HG02798 (cell line): ENCODE measurements at regions not wholly inside any gene's neighbourhood (a gene's known extent, or its start where the extent isn't known, plus 50 kb on each side); places are given as distances from the start of the nearest gene placed in this dataset.

Source experiments
- ATAC-seq: cut with Tn5 transposase; IDR thresholded peaks from one replicate; pipeline ENCODE4 v1.9.1; 2021; ENCODE audit warnings: mild to moderate bottlenecking; ENCODE audit not compliant: unreplicated experiment, poor library complexity

DNA sequence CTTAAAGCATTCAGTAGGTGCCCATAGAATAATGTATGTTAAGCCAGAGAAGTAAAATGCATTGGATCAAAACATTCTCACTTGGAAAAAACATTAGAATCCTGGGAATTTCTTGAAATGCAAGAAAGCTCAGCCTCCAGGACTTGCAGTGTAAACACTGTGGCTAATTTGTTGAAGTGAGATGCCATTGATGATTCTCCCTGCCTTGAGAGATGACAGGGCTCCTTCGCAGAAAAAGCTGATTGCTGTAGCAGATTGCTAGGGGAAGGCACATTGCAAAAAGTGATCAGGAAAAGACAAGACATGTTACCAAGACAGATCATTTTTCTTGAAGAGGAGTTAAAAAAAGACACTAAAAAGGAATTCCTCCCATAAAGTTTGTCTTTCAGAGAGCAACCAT lies 204.2 kb upstream of the HMGA2 start:
- ATAC-seq: no peak

DNA sequence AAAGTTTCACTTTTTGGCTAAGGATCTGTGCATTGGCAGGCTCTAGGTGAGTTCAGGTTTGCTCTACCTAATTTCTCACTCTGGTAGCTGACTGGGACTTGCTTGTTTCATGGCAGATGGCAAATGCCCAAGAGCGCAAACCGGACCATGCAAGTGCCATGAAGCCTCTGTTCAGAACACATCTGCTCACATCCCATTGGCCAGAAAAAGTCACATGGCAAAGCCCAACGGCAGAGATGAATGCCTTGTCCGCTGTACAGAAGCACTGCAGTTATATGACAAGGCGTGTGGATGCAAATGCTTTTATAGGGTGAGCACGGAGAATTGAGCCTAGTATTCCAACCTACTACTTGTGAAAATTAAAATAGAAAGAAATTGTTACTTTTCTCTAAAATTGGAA lies 202.2 kb upstream of the HMGA2 start:
- no peak for ATAC-seq

DNA sequence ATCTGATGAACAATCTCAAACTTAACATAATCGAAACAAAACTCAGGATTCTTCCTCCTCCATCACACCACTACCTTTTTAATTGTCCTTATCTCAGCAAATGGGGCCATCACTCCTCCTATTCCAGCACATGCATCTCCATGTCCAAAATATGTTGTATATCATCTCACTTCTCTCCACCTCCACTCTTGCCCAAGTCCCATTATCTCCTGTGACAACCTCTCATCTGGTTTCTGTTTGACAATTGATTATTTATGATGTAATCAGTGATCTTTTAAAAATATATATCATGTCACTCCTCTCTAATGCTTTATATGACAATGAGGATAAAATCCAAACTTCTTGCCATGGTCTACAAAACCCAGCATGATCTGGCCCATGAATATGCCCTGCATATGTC lies 200.8 kb upstream of the HMGA2 start:
- ATAC-seq: no peak

DNA sequence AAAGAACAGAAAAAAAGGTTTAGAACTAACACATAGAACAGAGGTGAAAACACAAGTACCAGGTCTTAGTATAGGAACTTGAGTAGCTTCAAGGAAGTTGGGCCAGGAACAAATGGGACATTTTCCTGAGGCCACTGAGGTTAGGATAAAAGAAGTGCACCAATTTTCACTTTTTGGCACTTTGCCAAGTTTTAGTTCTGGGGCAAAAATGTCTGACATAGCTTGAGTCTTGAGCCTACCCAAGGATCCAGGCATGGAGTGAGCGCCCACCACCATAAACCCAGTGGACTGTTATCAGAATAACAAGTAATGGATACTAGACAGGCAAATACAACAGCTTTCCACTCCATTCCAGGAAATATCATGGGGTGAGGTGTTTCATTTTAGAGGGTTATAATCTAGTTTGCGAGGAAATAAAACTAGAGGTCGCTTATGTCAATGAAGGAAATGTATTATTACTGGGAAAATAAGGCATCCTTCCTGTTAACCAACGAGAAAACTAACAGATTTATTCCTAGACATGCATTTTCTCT lies 199.7 kb upstream of the HMGA2 start:
- no peak for ATAC-seq

DNA sequence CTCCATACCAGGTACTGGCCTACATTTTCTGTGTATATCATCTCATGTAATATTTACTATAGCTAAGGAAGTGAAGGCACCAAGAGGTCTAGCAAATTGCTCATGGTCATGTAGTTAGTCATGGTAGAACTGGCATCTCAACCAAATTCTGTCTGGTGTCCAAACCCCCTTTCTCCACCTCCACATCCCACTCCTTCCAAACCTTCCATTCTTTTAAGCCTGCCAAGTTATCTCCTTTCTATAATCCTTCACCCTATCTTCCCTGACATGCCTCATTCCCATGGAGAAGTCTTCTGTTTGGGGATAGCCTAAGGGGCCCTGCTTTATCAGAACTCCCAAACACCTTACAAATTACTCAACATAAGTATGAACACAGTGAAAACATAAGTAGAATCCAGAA lies 196.2 kb upstream of the HMGA2 start:
- no peak for ATAC-seq

DNA sequence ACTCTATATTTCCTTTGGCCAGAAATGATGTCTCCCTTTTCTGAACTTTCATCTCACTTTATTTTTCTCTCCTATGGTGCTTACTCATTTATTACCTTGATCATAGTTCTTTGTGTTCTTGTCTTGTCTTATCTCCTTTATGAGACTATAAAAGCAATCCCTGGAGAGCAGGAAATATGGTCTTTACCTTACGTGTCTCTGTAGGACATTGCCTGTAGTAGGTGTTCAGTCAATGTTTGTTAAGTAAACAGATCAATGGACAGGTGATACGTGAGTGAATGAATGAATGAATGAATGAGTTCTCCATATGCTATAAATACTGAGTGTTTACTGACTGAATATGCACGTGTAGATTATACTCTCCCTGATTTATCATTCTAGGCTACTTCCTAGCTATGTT lies 193.7 kb upstream of the HMGA2 start:
- ATAC-seq: no peak

DNA sequence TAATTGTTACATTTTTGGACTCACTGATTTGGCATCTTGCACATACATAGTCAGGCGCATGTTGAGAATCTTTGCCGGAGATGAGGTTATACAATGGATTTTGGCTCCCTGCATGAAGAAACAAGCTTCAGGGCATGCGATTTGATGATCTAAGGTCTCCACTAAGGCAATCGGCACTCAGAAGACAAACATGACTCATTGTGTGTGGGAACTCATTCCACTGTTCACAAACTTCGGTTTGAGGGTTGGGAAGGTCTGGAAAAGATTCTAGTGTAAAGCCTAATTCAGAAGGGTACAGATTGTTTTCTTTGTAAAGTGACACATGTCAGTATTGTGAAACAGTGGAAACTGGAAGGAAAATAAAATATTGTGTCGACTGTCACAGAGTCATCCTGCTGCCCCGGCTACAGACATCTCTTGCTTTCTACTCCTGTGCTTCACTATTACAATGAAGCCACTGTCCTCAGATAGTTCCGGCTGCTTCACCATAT lies 192.6 kb upstream of the HMGA2 start:
- ATAC-seq: no peak

DNA sequence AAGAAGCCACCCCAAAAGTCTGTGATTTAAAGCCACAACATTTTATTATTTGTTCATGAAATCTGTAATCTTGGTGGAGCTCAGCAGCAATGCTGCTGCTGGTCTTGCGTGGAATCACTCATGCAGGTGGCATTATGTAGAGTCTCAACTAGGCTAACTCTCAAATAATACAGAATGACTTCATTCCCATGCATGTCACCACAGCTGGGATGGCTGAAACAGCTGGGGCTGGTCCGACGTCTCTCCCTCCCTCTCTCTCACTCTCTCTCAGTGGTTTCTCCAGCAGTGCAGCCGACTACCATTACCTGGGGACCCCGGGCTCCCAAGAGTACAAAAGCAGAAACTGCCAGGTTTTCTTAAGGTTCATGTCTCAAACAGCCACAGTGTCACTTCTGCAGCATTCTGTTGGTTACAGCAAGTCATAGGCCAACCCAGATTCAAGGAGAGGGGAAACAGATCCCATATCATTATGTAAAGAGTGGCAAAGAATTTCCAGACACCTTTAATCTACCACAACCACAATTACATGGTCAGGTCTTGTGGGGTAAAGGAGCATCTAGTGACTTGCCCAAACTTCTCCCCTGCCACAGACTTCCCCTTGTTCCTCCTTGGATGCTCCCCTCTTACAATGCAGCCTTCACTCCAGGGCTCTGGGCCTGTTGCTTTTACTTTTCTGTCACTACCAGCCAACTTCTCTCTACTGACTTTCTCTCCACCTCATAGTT lies 192.0 kb upstream of the HMGA2 start:
- ATAC-seq: no peak

DNA sequence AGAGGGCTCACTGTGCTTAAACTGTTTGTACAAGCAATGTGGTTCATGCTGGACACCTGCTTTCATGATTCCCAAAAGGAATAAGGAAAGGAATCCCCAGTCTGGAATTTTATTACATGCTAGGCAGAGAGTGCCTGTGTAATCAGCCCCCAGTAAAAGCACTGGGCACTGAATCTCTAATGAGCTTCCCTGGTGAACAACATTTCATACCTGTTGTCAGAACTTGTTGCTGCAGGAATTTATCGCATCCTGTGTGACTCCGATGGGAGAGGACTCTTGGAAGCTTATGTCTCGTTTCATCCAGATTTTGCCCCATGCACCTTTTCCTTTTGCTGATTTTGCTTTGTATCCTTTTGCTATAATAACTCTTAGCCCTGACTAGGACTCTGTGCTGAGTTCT lies 190.2 kb upstream of the HMGA2 start:
- ATAC-seq: no peak

DNA sequence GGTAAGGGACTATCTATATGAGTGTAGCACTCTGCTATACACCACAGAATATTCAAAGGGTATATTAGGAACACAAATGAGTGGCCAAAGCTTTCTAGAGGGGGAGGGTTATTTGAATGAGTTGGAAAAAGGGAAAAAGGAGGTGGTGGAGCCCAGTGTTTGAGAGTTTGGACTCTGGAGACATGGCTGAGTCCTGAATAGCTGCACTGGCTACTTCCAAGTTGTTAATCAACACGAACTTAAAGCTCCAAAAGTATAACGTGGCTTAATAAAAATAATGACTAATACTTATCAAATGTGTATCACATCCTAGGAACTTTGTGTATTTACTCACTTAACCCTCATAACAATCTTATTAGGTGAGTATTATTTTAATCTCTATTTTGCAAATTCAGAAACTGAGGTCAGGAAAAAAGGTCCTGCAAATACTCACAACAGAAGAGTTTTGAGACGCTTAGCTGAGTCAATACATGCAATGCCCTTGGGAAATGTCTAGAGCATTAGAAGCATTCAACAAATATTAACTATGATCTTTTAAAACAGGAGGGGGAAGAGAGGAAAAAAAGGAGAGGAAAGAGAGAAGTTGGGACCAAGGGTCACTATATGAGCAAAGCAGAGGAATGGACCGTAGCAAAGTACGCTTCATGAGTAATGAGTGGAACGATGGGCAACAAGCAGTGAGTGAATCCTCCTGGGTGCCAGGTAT lies 189.5 kb upstream of the HMGA2 start:
- ATAC-seq: no peak

DNA sequence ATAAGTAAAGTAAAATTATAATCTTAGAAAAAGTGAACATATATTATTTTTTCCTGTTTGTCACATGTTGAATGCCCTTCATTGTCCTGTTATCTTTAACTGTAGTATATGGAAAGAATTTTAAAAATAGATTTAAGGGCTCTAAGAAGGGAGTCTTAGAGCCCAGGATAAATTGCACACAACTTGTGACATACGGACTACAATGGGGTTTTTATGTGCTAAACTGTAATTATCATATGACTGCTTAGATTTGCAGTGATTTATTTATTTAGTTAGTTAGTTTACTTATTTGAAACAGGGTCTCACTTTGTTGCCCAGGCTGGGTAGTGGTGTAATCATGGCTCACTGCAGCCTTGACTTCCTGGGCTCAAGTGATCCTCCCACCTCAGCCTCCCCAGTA lies 187.8 kb upstream of the HMGA2 start:
- ATAC-seq: no peak

DNA sequence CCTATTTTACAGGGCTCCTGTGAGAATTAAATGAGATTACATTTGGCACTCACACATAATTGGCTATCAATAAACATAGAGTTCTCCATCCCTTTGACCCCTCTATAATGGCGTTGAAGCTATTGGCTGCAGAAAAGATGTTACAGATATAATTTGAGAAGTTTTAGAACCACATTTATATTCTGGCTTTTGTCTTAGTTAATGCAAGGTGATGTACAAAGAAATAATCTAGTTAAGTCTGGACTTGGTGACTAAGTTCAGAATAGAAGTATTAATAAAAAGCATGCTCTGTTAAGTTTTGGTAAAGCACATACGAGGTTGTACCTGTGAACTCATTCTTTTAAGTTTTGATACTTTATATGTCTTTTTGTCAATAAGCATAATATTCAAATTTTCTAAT lies 187.1 kb upstream of the HMGA2 start:
- no peak for ATAC-seq

DNA sequence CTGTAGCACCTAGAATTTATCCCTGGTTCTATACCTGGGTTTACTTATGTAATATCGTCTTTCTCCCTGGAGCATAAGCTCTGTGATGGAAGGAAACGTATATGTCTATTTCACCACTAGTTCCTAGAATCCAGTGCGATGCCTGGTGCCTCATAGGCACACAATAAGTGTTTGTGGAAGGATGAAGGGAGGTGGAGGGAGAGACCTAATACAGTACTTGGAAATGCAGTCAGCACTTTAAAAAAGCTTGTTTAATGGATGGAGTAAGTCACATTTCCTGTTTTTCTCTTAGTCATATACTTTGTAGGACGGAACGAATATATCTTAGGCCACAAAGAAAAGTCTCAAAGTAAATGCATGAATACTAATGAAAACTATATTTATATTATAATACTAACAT lies 186.5 kb upstream of the HMGA2 start:
- ATAC-seq: no peak

DNA sequence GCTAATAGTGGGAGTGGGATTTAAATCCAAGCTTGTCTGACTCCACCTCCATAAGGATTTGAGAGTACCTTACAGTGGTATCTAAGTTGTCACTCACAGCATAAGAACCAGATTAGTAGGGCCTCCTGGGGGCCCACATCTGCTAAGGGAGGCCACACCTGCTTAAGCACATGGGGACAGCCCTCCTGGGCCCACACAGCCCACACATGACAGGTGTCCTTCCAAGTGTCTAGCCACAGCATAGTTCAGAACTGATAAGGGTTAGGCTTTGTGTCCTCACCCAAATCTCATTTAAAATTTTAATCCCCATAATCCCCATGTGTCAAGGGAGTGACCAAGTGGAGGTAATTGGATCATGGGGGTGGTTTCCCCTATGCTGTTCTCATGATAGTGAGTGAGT lies 186.0 kb upstream of the HMGA2 start:
- ATAC-seq: no peak

DNA sequence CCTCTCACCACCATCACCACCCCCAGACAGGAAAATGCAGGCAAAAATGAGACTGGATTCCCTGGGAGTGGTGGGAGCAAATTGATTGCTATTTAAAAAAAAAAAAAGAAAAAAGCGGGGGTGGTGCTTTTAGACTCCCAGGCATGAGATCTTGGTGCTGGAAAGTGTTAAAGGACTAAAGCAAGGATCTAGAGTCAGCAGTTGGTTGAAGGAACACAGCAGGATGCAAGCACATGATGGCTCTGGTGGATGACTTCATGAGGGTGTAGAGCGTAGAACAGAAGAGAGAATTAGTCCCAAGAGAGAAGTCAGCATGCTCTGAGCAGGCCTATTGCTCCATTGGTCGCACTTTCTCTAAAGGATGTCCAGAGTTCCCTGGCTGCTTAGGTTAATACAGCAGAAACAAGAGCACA lies 183.8 kb upstream of the HMGA2 start:
- no peak for ATAC-seq

DNA sequence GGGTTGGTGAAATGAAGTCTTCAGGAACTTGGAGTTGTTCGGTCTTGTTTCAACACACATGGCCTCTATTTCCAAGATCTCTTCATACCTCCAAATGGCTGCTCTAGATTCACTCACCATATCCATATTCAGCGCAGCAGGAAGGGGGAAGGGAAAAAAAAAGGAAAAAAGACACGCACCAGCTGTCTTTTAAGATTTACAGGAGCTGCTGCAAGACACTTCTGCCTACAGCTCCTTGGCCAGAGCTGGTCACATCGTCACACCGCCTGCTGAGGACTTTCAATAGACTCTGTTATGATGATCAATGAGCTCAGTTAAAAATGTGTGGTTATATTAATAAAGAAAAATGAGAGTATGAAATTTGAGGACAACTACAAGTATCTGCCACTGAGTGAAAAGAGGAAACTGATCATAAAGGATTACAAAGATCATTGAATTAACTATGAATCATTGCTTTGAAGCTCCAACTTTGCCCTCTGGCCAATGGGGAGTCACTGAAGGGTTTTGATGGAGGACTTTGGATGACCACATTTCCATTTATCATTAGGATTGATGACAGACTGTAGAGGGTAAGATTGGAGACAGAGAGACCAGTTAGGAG lies 182.1 kb upstream of the HMGA2 start:
- ATAC-seq: no peak

DNA sequence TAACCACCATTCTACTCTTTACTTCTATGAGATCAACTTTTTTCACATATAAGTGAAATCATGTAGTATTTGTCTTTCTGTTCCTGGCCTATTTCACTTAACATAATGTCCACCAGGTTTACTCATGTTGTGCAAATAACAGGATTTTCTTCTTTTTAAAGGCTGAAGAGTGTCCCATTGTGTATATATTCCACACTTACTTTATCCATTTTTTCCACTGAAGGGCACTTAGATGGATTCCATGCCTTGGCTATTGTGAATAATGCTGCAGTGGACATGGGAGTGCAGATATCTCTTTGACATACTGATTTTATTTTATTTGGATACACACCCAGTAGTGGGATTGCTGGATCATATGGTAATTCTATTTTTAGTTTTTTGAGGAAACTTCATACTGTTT lies 181.1 kb upstream of the HMGA2 start:
- no peak for ATAC-seq

DNA sequence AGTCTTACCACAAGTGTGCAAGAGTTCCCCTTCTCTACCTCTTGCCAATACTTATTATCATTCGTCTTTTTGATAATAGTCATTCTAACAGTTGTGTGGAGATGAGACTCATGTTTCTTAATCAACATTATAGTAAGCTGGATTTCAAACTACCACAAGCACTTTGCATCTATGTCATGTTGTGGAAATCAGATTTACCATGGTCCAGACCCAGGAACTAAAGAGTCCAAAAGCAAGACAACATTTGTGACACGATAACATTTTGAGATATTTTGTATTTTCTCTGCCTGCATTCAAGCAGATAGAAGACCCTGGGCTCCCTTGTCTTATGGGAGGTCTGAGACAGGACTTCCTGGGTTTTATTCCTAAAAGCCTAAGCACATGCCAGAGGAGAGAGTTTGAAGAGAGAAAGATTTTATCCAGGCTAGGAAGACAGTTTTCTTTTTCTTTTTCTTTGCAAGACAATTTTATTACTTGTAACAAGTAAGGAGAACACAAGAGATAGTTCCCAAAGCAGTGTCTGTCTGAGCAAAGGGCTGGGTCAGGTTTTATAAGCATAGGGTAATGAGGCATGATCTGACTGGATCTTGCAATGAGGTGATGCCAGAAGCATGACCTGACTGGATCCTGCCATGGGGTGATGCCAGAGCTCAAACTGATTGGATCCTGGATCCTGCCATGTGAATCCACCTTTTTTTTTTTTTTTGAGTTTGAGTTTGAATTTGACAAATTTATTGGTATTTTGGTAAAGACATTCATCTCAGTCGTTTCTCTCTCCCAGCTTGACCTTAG lies 180.5 kb upstream of the HMGA2 start:
- ATAC-seq: no peak

DNA sequence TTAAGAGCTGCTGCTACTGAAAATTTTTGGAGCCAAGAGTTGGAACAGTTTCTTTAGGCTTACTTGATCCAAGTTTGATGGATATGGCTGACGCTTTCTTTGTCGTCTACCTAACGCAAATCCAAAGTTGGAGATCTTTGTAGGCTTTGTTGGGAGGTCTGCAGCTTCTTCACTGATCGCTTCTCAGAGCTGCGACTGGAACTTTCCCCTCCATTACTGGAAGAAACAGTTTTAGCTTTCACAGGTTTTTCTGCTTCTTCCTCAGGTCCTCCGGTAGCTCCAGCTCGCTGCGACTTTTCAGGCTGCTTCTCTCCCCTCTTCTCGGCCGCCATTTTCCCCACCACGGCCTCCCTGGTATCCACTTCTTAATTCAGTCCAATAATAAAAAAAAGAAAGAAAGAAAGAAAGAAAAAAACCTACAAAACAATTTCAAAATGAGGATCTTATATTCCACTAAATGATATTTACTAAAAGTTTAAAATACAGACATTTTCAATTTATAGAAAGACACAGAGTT lies 178.1 kb upstream of the HMGA2 start:
- ATAC-seq: no peak

DNA sequence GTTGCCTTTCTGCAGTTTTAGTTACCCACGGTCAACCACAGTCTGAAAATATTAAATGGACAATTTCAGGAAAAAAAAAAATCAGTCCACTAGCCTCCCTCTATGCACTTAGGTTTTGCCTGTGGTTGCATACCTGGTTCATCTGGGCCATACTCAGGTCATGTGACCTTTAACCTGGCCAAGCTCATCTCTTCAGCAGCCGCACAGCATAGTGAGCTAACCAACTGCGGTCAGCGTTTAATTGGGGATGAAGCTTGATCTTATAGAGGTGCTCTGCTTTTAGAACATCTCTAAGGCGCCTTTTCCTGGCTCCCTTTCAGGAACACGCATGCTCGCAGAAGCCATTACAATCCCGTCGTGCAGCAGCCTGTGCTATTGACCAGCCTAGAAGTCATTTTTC lies 177.2 kb upstream of the HMGA2 start:
- ATAC-seq: no peak
